GM12875 (cell line): ENCODE measurements at regions not wholly inside any gene's neighbourhood (a gene's known extent, or its start where the extent isn't known, plus 50 kb on each side); places are given as distances from the start of the nearest gene placed in this dataset.

Experiments
- H3K4me3 ChIP-seq: one replicate; pipeline ENCODE4 v1.5.1; 2011; ENCODE audit warnings: low read depth, low read length, control low read depth
- CTCF ChIP-seq: IDR thresholded peaks from 2 replicates; pipeline ENCODE4 v1.5.1; 2011; ENCODE audit warnings: low read depth, mild to moderate bottlenecking, control low read depth, inconsistent platforms, low read length, moderate library complexity, borderline replicate concordance; ENCODE audit not compliant: insufficient read depth

- TF ChIP-seq CTCF = no peak
Observed at GRCh38 chr4:23942471-23942870, 52.6 kb upstream of the PPARGC1A start.

More at GRCh38 chr4:23942471-23942870, 52.6 kb upstream of the PPARGC1A start:
- H3K4me3 ChIP-seq = no peak overlapping the region
